Caki2 (cell line): ENCODE measurements at regions not wholly inside any gene's neighbourhood (a gene's known extent, or its start where the extent isn't known, plus 50 kb on each side); places are given as distances from the start of the nearest gene placed in this dataset.
A peak's percentile ranks its signal among the peaks of the same experiment; 100 is the strongest.
"Not testable (repeated sequence)": the region's sequence is repeated elsewhere in the genome, so short reads cannot be mapped to it uniquely, and the experiment has no call there.

ENCODE experiments used
- DNase-seq: peaks from one replicate; pipeline ENCODE4 v3.0.0-alpha.2; 2015; ENCODE audit warnings: low read depth
- in situ Hi-C: cut with HindIII; loops from 2 replicates; pipeline ENCODE4 v1.10.0; 2016; ENCODE audit warnings: low sequenced_read_pairs, low pct_unique_long_range_greater_than_20kb, mixed read lengths

DNA sequence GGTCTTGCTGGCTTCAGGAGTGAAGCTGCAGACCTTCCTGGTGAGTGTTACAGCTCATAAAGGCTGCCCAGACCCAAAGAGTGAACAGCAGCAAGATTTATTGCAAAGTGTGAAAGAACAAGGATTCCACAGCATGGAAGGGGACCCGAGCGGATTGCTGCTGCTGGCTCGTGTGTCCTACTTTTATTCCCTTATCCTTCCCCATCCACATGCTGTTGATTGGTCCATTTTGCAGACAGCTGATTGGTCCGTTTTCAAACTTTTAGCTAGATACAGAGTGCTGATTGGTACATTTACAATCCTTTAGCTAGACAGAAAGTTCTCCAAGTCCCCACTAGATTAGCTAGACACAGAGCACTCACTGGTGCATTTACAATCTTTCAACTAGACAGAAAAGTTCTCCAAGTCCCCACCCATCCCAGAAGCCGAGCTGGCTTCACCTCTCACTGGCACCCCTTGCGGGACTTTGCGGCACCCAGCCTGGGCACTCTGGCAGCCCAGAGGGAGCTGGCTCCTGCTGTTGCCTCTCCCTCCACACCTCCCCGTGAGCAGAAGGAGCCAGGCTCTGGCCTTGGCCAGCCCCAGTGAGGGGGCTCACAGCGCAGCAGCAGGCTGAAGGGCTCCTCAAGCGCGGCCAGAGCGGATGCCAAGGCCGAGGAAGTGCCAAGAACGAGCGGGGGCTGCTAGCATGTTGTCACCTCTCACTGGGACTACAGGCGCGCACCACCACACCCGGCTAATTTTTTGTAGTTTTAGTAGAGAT, 369.6 kb upstream of the POT1 start:
- DNase-seq: no peak
- in situ Hi-C loops: no loop called here

DNA sequence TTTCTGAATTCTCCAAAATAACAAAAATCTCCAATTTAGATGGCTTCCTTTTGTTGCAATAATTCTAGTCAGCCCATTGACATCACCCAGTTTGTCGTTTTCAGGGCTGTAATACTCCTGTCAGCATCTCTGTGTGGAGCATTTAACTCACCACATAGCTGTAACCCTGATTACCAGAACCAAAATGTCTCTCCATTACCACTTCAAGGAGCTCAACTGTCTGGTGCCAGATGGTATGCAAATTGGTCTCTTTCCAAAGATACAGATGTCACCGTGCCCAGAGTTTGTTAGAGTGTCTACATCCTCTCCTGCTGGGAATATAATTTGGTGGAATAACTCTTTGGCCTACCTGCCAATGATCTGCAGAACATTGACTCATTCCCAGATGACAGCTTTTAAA, 350.3 kb upstream of the POT1 start:
- DNase-seq: no peak
- in situ Hi-C loops: no loop called here

DNA sequence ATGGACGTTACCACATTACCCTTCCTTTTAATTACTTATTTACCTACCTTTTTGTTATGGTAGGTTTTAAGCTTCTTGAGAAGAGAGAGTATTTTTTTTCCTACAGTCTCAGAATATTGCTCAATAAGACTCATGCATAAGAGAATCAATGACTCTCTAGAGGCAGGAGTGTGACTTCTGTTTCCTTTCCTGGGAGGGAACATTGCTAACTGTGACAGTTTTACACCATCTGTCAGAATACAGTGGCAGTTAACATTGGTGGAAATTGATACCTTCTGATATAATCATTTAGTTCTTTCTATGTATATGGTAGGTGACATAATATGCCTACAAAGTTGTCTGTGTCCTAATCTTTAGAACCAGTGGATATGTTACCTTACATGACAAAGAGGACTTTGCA, 348.7 kb upstream of the POT1 start:
- in situ Hi-C loops: no loop called here
- DNase-seq: no peak

DNA sequence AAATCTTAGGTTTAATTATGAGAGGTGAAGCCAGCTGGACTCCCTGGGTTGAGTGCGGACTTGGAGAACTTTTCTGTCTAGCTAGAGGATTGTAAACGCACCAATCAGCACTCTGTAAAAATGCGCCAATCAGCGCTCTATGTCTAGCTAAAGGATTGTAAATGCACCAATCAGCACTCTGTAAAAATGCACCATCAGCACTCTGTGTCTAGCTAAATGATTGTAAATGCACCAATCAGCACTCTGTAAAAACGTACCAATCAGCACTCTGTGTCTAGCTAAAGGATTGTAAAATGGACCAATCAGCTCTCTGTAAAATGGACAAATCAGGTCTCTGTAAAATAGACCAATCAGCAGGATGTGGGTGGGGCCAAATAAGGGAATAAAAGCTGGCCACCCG, 345.1 kb upstream of the POT1 start:
- DNase-seq, in situ Hi-C loops: not testable (repeated sequence)

DNA sequence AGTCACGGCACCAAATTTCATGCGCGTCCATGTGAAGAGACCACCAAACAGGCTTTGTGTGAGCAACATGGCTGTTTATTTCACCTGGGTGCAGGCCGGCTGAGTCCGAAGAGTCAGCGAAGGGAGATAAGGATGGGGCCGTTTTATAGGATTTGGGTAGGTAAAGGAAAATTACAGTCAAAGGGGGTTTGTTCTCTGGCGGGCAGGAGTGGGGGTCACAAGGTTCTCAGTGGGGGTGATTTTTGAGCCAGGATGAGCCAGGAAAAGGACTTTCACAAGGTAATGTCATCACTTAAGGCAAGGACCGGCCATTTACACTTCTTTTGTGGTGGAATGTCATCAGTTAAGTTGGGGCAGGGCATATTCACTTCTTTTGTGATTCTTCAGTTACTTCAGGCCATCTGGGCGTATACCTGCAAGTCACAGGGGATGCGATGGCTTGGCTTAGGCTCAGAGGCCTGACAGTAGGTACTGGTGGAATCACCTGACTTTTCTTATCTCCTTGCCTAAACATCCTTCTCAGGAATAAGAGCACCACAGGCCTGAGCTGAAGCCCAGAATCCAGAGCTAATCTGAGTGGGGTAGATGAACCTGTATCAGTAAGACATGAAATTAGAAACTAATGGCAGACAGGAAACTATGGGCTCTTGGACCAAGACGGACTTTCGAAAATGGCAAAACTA, 334.7 kb upstream of the POT1 start:
- in situ Hi-C loops: not testable (repeated sequence)

DNA sequence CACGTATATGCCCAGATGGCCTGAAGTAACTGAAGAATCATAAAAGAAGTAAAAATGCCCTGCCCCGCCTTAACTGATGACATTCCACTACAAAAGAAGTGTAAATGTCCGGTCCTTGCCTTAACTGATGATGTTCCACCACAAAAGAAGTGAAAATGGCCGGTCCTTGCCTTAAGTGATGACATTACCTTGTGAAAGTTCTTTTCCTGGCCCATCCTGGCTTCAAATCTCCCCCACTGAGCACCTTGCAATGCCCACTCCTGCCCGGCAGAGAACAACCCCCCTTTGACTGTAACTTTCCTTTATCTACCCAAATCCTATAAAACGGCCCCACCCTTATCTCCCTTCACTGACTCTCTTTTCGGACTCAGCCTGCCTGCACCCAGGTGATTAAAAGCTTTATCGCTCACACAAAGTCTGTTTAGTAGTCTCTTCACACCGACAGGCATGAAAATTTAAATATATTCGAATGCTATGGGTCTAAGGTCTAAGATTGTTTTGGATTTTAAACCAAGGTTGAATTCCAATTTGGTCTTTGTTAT, 329.3 kb upstream of the POT1 start:
- in situ Hi-C loops: not testable (repeated sequence)

More for the DNA sequence above, 334.7 kb upstream of the POT1 start:
- DNase-seq: not testable (repeated sequence)

DNA sequence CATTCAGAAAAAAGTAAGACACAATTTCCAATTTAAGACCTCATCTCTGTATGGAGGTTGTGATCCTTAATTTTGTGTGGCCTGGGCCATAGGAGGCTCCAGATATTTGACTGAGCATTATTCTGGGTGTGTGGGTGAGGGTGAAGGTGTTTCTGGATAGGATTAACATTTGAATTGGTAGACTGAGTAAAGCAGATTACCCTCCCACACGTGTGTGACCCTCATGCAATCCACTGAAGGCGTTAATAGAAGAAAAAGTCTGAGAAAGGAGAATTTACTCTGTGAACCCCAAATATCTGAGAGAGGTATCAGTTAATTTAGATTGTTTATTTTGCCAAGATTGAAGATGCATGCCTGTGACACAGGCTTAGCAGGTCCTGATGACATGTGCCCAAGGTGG, 328.0 kb upstream of the POT1 start:
- in situ Hi-C loops: no loop called here
- DNase-seq: no peak

More for the DNA sequence above, 329.3 kb upstream of the POT1 start:
- DNase-seq: not testable (repeated sequence)

DNA sequence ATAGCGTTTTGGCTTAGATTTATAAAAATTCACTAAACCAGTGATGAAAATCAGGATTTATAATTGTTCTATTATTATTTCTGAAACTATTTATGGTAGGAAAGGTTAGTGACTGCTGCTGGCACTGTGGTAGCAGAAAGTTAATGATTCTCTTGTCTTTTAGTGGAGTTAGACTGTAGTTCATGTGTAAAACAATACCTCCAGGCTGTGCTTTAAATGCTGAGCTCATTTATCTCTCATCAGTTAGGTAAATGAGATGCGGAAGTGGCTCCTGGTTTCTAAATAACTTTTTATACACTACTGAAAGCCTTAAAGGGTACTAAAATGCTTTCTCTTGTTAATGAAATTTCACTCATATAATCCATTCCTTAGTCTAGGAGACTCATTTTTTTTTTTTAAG, 326.8 kb upstream of the POT1 start:
- DNase-seq: peak; percentile 41
- in situ Hi-C loops: no loop called here

DNA sequence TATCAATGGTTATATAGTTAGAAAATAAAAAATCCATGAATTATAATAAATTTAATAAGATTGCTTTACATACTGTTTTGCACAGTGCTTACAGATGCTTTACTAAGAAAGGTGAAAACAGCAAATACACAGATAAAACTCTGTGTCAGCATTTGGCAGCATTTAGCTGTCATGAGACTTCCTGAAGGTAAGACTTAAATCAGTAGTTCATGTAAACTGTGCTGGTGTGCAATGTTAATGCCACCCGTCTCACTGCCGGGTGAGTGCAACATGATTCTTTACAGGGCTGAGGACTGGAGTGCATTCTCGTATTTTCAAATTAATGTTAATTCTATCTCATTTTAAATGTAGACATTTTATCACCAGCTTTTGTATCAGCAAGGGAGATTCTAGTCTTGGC, 326.2 kb upstream of the POT1 start:
- DNase-seq: no peak
- in situ Hi-C loops: no loop called here

DNA sequence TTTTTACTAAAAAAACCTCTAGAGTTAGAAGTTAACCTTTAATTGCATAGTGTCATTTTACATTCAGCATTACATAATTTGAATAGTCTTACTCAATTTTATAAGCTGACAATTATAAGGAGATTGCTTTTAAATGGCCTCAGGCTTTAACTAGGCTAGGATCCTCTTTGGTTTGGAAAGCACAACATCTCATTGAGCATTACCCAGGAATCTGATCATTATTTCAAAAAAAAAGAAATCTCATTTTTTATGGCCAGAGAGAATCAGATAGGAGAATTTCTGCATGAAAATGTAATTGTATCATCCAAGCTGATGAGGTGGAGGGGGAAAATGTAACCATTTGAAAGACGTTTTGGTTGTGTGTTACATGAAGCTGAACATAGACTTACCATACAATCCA, 324.9 kb upstream of the POT1 start:
- DNase-seq: no peak
- in situ Hi-C loops: no loop called here

DNA sequence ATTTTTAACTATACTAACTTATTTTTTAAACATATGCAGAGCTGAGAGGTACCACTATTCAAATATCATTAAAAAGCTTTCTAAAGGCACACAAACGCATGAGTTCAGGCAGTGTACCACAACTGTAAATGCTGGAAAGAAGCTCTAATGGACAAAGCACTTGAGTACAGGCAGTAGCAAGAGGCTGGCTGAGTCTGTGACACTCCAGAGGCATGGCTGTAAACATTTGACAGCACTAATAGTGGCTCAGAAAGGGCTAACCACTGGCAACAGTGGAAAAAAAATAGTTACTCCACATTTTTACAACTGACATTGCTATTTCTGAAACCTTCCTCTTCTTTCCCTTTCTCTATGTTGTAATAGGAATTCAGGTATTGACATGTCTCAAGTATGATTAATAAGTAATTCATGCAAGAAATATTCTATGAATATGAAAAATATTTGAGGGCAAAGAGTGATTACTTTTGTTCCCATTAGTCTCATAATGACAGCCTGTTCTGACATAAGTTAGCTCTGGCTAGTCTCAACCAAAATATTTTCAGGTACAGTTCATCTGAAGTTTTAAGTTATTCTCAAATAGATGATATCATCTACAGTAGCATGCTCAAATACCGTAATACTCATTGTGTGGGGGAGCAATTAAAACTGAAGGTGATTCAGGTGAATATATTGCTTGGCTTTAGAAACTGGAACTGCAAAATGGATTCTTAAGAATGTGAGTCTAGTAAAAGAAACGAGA, 324.0 kb upstream of the POT1 start:
- no peak for DNase-seq
- in situ Hi-C loops: no loop called here

DNA sequence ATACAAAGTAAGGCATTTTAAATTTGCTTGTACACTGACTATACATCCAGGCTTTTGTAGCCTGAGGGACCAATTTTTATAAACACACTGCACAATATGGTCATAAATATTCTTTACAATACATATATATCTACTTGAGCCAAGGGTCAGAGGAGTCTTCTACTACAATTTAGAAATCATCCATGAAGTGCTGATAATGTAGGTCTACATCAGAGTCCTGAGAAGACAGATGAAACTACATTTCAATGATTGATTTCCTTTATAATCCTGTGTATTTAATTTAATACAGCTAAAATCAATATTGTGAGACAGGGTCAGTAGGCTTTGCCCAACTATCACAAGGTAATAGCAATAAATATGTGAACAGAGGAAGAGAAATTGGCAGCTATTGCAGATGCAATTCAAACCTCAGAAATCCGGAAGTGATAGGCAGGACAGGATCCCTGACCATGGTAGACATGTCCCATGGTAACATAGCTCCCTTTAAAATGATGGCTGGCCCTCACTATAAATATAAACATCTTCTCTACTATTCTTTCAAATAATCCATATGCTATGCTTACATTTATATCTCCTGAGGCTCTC, 318.0 kb upstream of the POT1 start:
- DNase-seq: no peak
- in situ Hi-C loops: no loop called here

DNA sequence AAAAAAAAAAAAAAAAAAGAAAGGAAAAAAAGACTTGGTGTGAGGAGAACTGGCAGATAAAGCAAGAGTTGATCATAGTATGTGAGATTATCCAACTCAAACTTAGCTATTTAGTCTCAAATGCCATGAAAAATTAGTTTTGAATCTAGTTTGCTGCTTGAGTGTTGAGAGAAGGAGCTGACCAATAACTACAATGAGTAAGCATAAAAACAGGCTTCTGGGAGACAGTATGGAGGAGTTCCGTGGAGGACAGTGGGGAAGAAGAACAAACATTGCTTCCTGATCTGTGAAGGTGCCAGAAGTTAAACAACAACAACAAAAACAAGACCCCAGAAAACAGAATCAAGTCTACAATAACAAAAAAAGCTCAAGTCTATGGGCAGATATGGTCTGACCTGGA, 317.1 kb upstream of the POT1 start:
- DNase-seq: no peak
- in situ Hi-C loops: no loop called here

DNA sequence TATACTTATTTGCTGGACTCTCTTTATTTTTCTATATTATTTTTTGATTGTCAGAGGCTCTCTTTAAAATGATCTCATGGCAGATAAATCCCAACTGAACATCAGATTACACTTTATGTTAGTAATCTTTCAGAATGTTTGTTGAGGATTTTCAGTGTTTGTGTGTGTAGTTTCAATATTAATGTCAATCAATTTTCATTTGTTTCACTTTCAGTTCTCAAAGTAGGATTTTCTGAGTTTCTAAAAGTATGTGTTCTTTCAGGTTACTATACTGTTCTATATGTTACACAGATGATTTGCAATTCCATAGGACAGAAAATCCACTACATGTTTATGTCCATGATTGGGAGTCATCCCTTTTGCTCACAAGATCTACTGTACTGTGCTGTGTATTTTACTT, 311.9 kb upstream of the POT1 start:
- in situ Hi-C loops: no loop called here
- no peak for DNase-seq

DNA sequence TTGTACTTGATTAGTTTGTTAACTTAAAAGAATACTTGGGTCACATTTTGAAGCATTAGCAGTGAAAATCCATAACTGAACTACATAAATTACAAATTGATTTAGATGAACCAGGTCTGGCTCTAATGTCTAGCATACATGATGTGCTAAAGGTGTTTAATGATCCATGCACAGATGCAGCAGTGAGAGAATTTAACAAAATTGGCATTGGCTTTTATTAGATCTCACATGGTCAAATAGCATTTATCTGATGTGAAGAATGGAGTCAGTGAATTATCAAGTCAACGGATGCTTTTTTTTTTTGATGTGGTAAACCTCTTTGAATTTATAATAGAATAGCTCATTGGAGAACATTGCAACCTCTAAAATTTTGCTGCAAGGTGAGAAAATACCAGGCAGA, 293.0 kb upstream of the POT1 start:
- in situ Hi-C loops: no loop called here
- DNase-seq: no peak

DNA sequence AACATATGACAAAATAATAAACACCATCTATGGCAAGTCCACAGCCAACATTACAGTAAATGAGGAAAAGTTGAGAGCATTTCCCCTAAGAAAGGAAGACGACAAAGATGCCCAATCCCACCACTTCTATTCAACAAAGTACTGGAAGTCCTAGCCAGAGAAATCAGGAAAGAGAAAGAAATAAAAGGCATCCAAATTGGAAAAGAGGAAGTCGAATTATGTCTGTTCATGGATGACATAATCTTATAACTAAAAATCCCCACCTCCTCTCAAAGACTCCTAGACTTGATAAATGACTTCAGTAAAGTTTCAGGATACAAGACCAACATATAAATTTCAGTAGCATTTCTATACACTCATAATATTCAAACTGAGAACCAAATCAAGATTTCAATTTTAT, 288.5 kb upstream of the POT1 start:
- in situ Hi-C loops: no loop called here
- no peak for DNase-seq

DNA sequence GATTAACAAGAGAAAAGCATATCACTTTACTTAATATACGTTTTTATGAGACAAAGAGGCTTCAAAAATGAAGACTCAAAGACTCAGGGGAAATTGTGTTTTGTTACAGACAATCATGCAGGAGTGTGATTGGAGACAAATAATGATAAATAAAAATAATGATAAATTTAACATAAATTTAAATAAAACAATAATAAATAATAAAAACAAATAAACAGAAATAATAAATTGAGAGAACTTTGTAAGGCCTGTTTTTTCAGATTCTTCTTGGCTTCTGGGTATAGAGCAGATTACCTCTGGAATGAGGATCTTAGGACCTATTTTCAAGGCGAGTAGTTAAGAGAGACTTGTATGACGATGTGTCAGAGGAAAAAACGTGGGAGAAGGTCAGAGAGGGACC, 271.4 kb upstream of the POT1 start:
- in situ Hi-C loops: no loop called here
- no peak for DNase-seq

DNA sequence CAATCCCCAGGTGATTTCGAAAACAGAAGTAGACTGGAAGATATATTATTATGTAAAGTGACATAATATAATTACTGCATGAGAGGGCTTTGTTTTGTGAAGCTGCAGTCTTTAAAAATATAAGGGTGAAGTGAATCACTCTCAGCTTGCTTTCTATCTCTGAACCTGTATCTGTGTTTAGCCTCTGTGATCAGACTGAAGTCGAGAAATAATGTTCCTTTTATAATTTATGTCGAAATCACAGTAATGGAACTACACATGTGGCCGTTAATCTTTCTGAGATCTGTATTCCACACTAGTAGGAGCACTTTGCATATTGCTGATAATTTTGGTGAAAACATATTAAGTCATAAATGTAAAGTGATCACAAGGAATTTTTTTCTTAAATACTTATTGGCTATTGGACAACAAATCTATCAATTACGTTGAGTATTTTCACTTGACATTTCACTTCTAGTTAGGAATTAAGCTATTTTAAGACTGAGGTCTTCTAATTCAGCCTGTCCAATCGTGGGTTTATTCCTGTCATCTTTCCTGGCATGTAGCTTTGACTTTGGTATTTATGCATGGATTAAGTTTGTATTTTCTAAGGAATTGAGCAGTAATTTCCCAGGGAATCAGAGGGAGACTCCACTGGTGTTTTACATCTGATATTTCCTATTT, 268.2 kb upstream of the POT1 start:
- no peak for DNase-seq
- in situ Hi-C loops: no loop called here
